ENCODE measurements at regions not wholly inside any gene's neighbourhood (a gene's known extent, or its start where the extent isn't known, plus 50 kb on each side); places are given as distances from the start of the nearest gene placed in this dataset.

DNA sequence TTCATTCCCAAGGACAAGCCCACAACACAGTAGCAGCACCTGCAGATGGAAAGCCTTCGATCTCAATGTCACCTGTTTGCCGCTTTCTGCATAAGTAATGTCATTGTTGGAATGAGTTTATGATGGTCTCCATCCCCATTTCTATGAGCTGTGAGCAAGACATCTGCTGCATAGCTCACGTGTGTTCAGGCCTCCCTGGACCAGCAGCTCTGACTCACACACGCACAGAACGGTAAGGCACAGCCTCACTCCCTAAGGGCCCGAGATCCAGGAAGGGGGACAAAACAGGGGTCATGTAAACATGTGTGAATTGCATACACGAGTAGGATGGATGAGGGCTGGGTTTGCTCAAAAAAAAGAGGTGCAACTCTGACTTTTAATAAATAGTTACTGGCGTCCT lies 223.1 kb downstream of the SOX9 start:
- no peak for DNase-seq (ENCODE audit: low read depth, low spot score)
- Histone ChIP-seq H3K9me3 (ENCODE audit: control insufficient read depth, insufficient read depth, low read length) (no peaks in the 10 kb centered on the region; the same call in 1 of the 2 replicates), H3K4me3 (ENCODE audit: low read depth, low read length) (no peak overlapping the region), H3K27ac (ENCODE audit: low read depth, low read length) (no peak overlapping the region), H3K27me3 (ENCODE audit: control insufficient read depth, insufficient read depth, low read length) (no peaks in the 10 kb centered on the region)
- CTCF ChIA-PET = interaction anchor here (0.5 kb wide), 1 partner anchor 1701 kb away, joined by 4 read pairs; no protein-coding TSS in a partner anchor
- POLR2A ChIA-PET = no interaction called here
- TF ChIP-seq, protein P1, sequence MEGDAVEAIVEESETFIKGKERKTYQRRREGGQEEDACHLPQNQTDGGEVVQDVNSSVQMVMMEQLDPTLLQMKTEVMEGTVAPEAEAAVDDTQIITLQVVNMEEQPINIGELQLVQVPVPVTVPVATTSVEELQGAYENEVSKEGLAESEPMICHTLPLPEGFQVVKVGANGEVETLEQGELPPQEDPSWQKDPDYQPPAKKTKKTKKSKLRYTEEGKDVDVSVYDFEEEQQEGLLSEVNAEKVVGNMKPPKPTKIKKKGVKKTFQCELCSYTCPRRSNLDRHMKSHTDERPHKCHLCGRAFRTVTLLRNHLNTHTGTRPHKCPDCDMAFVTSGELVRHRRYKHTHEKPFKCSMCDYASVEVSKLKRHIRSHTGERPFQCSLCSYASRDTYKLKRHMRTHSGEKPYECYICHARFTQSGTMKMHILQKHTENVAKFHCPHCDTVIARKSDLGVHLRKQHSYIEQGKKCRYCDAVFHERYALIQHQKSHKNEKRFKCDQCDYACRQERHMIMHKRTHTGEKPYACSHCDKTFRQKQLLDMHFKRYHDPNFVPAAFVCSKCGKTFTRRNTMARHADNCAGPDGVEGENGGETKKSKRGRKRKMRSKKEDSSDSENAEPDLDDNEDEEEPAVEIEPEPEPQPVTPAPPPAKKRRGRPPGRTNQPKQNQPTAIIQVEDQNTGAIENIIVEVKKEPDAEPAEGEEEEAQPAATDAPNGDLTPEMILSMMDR (IDR thresholded peaks at IDR 0.05; ENCODE audit: low read depth, low read length) = no peak

DNA sequence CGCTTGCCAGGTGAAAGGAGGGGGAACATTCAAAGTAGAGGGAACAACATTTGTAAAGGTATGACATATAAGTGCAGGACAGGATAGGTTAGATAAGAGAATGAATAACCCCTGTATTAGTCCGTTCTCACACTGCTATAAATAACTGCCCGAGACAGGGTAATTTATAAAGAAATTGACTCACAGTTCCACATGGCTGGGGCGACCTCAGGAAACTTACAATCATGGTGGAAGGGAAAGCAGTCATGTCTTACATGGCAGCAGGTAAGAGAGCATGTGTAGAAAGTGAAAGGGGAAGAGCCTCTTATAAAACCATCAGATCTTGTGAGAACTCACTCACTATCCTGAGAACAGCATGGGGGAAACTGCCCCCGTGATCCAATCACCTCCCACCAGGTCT lies 223.8 kb downstream of the SOX9 start:
- H3K27me3 ChIP-seq (ENCODE audit: control insufficient read depth, insufficient read depth, low read length) = no peaks in the 10 kb centered on the region
- no peak for DNase-seq (ENCODE audit: low read depth, low spot score)
- TF ChIP-seq, protein P1 (IDR thresholded peaks at IDR 0.05; ENCODE audit: low read depth, low read length) = no peak
- CTCF ChIA-PET = interaction anchor here (0.6 kb wide), 1 partner anchor 175 kb away, joined by 3 read pairs; no protein-coding TSS in a partner anchor
- no peaks in the 10 kb centered on the region; the same call in 1 of the 2 replicates for H3K9me3 ChIP-seq (ENCODE audit: control insufficient read depth, insufficient read depth, low read length)
- no peak overlapping the region for H3K4me3 ChIP-seq (ENCODE audit: low read depth, low read length)
- no peak overlapping the region for H3K27ac ChIP-seq (ENCODE audit: low read depth, low read length)
- POLR2A ChIA-PET = no interaction called here

DNA sequence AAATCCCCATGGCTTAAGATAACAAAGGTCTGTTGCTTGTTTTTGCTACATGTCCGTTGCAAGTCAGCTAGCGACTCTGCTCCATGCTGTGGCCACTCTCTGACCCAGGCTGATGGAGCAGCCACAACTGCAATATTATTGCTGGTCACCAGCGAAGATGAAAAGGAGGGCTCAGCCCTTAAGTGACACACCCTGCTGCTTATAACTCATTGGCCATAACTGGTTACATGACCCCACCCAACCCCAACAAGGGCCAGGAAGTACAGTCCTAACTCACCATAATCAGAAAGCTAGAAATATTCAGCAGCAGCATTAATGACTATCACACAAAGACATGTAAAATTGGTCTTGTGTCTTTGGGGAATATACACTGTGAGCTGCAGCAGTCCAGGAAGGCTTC lies 224.3 kb downstream of the SOX9 start:
- Histone ChIP-seq H3K4me3 (ENCODE audit: low read depth, low read length) (no peak overlapping the region), H3K27me3 (ENCODE audit: control insufficient read depth, insufficient read depth, low read length) (no peaks in the 10 kb centered on the region), H3K9me3 (ENCODE audit: control insufficient read depth, insufficient read depth, low read length) (no peaks in the 10 kb centered on the region; the same call in 1 of the 2 replicates), H3K27ac (ENCODE audit: low read depth, low read length) (no peak overlapping the region)
- TF ChIP-seq, protein P1 (IDR thresholded peaks at IDR 0.05; ENCODE audit: low read depth, low read length) = no peak
- ChIA-PET CTCF (interaction anchor here (0.6 kb wide), 1 partner anchor 175 kb away, joined by 3 read pairs; no protein-coding TSS in a partner anchor), POLR2A (no interaction called here)
- no peak for DNase-seq (ENCODE audit: low read depth, low spot score)

- H3K27ac ChIP-seq (ENCODE audit: low read depth, low read length) = no peak overlapping the region
- no peak for DNase-seq (ENCODE audit: low read depth, low spot score)
- POLR2A ChIA-PET = no interaction called here
- CTCF ChIA-PET = no interaction called here
- no peaks in the 10 kb centered on the region; the same call in 1 of the 2 replicates for H3K9me3 ChIP-seq (ENCODE audit: control insufficient read depth, insufficient read depth, low read length)
- H3K27me3 ChIP-seq (ENCODE audit: control insufficient read depth, insufficient read depth, low read length) = no peaks in the 10 kb centered on the region
- no peak overlapping the region for H3K4me3 ChIP-seq (ENCODE audit: low read depth, low read length)
- TF ChIP-seq, protein P1 (IDR thresholded peaks at IDR 0.05; ENCODE audit: low read depth, low read length) = no peak
These were observed 224.7 kb downstream of the SOX9 start for GRCh38 chr17:72345536-72345935.

DNA sequence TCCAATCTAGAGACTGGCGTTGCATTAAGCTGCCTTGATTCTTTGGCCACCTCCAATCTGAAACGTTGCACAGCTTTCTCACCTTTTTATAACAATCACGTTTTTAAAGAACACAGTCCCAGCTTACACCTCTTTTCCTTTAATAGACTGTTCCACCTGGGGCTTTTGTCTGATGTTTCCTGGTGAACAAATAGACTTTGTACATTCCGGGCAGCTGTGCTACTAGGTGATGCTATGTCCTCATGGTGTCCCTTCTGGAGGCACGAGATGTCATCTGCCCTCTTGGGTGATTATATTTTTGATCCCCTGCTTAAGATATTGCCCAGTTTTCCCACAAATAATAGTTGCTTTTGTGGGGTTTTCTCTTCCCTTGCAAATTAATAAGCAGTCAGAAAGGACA lies 225.5 kb downstream of the SOX9 start:
- no peaks in the 10 kb centered on the region for H3K27me3 ChIP-seq (ENCODE audit: control insufficient read depth, insufficient read depth, low read length)
- ChIA-PET CTCF (no interaction called here), POLR2A (no interaction called here)
- peaks cover 3% of the 10 kb centered on the region; the same call in 1 of the 2 replicates for H3K9me3 ChIP-seq (ENCODE audit: control insufficient read depth, insufficient read depth, low read length)
- H3K27ac ChIP-seq (ENCODE audit: low read depth, low read length) = no peak overlapping the region
- TF ChIP-seq, protein P1 (IDR thresholded peaks at IDR 0.05; ENCODE audit: low read depth, low read length) = no peak
- H3K4me3 ChIP-seq (ENCODE audit: low read depth, low read length) = no peak overlapping the region
- DNase-seq (ENCODE audit: low read depth, low spot score) = no peak
